ENCODE measurements at regions not wholly inside any gene's neighbourhood (a gene's known extent, or its start where the extent isn't known, plus 50 kb on each side); places are given as distances from the start of the nearest gene placed in this dataset.
A peak's percentile ranks its signal among the peaks of the same experiment; 100 is the strongest.

DNA sequence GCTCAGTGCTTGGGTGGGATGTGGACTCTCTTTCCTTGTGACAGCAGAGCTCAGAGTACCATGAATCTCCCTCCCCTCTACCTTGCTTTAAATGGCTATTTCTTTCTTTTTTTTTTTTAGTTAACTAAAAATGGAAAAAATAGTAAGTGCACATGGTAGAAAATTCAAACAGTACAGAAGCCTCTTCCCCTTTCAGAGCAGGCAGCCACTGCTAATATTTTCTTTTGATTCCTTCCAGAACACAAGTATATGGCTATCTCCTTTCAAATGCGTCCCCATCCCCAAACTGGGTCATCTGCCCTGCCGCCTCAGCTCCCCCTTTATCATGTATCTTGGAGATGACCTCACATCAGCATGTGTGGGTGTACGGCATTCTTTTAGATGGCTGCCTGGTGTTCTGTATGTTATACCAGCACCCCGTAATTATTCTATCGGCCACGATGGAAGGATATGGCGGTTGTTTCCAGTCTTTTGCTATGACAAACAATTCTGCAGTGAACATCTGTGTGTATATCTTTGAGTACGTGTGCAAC is 70.5 kb upstream of the DLX2 start:
- TF ChIP-seq, protein P1, sequence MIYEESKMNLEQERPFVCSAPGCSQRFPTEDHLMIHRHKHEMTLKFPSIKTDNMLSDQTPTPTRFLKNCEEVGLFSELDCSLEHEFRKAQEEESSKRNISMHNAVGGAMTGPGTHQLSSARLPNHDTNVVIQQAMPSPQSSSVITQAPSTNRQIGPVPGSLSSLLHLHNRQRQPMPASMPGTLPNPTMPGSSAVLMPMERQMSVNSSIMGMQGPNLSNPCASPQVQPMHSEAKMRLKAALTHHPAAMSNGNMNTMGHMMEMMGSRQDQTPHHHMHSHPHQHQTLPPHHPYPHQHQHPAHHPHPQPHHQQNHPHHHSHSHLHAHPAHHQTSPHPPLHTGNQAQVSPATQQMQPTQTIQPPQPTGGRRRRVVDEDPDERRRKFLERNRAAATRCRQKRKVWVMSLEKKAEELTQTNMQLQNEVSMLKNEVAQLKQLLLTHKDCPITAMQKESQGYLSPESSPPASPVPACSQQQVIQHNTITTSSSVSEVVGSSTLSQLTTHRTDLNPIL (CRISPR knock-in tag; IDR thresholded peaks at IDR 0.05; ENCODE audit: low read depth) = no peak
- TF ChIP-seq ESRRG (CRISPR knock-in tag; IDR thresholded peaks at IDR 0.05) = no peak
- no peak for TF ChIP-seq SNAI2 (CRISPR knock-in tag; IDR thresholded peaks at IDR 0.05)
- no peak for TF ChIP-seq ZFP3 (CRISPR knock-in tag; IDR thresholded peaks at IDR 0.05)
- no peak for TF ChIP-seq ARNTL (CRISPR knock-in tag; IDR thresholded peaks at IDR 0.05; ENCODE audit: borderline replicate concordance, low read depth)
- TF ChIP-seq ZC3H10 (CRISPR knock-in tag; IDR thresholded peaks at IDR 0.05) = no peak
- TF ChIP-seq ISL1 (CRISPR knock-in tag; IDR thresholded peaks at IDR 0.05) = no peak
- no peak for TF ChIP-seq RARB (CRISPR knock-in tag; IDR thresholded peaks at IDR 0.05)
- TF ChIP-seq OSR1 (CRISPR knock-in tag; IDR thresholded peaks at IDR 0.05) = no peak
- TF ChIP-seq TOX (CRISPR knock-in tag; IDR thresholded peaks at IDR 0.05; ENCODE audit: borderline replicate concordance) = no peak
- TF ChIP-seq ZNF70 (CRISPR knock-in tag; IDR thresholded peaks at IDR 0.05) = no peak
- TF ChIP-seq, protein P2, sequence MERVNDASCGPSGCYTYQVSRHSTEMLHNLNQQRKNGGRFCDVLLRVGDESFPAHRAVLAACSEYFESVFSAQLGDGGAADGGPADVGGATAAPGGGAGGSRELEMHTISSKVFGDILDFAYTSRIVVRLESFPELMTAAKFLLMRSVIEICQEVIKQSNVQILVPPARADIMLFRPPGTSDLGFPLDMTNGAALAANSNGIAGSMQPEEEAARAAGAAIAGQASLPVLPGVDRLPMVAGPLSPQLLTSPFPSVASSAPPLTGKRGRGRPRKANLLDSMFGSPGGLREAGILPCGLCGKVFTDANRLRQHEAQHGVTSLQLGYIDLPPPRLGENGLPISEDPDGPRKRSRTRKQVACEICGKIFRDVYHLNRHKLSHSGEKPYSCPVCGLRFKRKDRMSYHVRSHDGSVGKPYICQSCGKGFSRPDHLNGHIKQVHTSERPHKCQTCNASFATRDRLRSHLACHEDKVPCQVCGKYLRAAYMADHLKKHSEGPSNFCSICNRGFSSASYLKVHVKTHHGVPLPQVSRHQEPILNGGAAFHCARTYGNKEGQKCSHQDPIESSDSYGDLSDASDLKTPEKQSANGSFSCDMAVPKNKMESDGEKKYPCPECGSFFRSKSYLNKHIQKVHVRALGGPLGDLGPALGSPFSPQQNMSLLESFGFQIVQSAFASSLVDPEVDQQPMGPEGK (CRISPR knock-in tag; IDR thresholded peaks at IDR 0.05; ENCODE audit: borderline replicate concordance) = no peak
- ATAC-seq = peak; percentile 24

- TF ChIP-seq OSR1 (CRISPR knock-in tag; IDR thresholded peaks at IDR 0.05) = no peak
- no peak for ATAC-seq
These were observed 74.9 kb upstream of the DLX2 start for GRCh38 chr2:172177581-172177980.

DNA sequence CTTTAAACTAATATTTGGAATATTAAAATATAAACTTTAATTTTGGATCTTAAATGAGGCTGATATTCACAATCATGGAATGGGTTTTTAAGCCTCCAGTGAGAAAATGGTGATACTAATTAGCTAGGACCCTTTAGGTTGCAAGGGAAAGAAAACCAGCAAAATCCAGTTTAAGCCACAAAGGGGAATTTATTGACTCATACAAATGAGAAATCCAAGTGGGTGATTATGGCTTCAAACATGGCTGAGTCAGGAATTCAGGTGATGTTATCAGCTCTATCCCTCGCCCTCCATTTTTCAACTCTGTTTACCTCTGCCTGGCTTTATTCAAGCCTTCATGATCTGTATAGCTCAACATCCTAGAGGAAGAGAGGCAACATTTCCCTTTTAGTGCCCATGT is 75.3 kb upstream of the DLX2 start:
- TF ChIP-seq SNAI2 (CRISPR knock-in tag; IDR thresholded peaks at IDR 0.05) (no peak), ZFP30 (CRISPR knock-in tag; IDR thresholded peaks at IDR 0.05) (no peak), BACH2 (CRISPR knock-in tag; IDR thresholded peaks at IDR 0.05; ENCODE audit: borderline replicate concordance) (no peak), TCF4 (CRISPR knock-in tag; IDR thresholded peaks at IDR 0.05; ENCODE audit: borderline replicate concordance) (no peak), ISL1 (CRISPR knock-in tag; IDR thresholded peaks at IDR 0.05) (no peak)
- TF ChIP-seq, protein P2 (CRISPR knock-in tag; IDR thresholded peaks at IDR 0.05; ENCODE audit: borderline replicate concordance) = no peak
- TF ChIP-seq, protein P3, sequence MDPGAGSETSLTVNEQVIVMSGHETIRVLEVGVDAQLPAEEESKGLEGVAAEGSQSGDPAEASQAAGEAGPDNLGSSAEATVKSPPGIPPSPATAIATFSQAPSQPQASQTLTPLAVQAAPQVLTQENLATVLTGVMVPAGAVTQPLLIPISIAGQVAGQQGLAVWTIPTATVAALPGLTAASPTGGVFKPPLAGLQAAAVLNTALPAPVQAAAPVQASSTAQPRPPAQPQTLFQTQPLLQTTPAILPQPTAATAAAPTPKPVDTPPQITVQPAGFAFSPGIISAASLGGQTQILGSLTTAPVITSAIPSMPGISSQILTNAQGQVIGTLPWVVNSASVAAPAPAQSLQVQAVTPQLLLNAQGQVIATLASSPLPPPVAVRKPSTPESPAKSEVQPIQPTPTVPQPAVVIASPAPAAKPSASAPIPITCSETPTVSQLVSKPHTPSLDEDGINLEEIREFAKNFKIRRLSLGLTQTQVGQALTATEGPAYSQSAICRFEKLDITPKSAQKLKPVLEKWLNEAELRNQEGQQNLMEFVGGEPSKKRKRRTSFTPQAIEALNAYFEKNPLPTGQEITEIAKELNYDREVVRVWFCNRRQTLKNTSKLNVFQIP (CRISPR knock-in tag; IDR thresholded peaks at IDR 0.05; ENCODE audit: borderline replicate concordance, low read depth) = no peak
- ATAC-seq = no peak; the same call in 2 of the 3 replicates

DNA sequence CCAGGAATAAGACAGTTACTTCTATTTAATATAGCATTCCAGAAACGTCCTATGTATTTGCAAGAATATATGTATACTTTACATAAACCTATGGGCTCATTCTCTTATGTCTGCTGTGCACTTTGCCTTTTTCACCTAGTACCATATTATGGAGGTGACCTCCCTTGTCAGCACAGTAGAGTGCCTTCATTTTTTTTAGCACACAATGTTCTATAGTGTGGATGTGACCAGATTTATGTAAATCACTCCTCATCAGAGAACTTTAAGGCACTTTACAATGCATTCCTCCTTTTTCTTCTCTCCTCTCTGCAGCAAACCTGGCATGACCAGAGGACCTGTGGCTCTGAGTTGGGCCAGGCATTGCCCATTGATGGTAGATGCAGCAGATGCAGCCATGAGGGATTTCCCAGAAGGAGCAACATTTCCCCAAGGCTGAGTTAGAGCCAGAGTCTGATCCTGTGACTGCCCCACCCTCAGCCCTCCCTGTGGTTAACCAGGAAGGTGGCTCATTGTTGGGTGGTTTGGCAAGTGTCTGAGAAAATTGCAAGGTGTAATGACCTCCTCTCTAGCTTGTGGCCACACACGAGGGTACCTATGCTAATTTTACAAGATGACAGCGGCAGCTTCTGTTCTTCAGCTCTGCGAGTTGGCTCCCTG is 76.5 kb upstream of the DLX2 start:
- no peak for TF ChIP-seq ZNF70 (CRISPR knock-in tag; IDR thresholded peaks at IDR 0.05)
- TF ChIP-seq, protein P3 (CRISPR knock-in tag; IDR thresholded peaks at IDR 0.05; ENCODE audit: borderline replicate concordance, low read depth) = no peak
- ATAC-seq = peak; percentile 27; the same call in 2 of the 3 replicates

GRCh38 chr2:172181840-172182239 is 79.1 kb upstream of the DLX2 start:
- no peak for ATAC-seq
- TF ChIP-seq CSRNP3 (CRISPR knock-in tag; IDR thresholded peaks at IDR 0.05) (no peak), ZFP3 (CRISPR knock-in tag; IDR thresholded peaks at IDR 0.05) (no peak), ZNF70 (CRISPR knock-in tag; IDR thresholded peaks at IDR 0.05) (no peak), SNAI2 (CRISPR knock-in tag; IDR thresholded peaks at IDR 0.05) (no peak)
- TF ChIP-seq, protein P3 (CRISPR knock-in tag; IDR thresholded peaks at IDR 0.05; ENCODE audit: borderline replicate concordance, low read depth) = no peak

Data from SK-N-SH treated with all-trans-retinoic acid at 6 μM for 48 hours (cell line).